GM20000 (cell line): ENCODE measurements at regions not wholly inside any gene's neighbourhood (a gene's known extent, or its start where the extent isn't known, plus 50 kb on each side); places are given as distances from the start of the nearest gene placed in this dataset.

Experiments
- DNase-seq: peaks from one replicate; pipeline ENCODE4 v3.0.0; 2012; ENCODE audit warnings: low spot score
- CTCF ChIP-seq: IDR thresholded peaks from 2 replicates; pipeline ENCODE4 v1.5.1; 2012; ENCODE audit warnings: mild to moderate bottlenecking, control low read depth; ENCODE audit errors: extremely low read depth, missing control alignments

- TF ChIP-seq CTCF: peak; percentile 1
- DNase-seq: no peak
These were observed 51.0 kb downstream of the IARS1 start for GRCh38 chr9:92242260-92243136.

- TF ChIP-seq CTCF: no peak
- DNase-seq: no peak
These were observed 56.6 kb downstream of the IARS1 start for GRCh38 chr9:92236915-92237314.

DNA sequence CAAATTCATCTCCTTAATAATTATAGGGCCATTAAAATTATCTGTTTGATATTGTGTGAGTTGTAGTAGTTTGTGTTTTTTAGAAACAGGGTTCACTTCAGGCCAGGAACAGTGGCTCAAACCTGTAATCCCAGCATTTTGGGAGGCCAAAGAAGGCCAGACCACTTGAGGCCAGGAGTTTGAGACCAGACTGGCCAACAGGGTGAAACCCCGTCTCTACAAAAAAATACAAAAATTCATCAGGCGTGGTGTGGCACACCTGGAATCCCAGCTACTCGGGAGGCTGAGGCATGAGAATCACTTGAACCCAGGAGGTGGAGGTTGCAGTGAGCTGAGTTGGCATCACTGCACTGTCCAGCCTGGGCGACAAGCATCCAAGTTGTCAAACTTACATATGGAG lies 57.0 kb downstream of the IARS1 start:
- DNase-seq: no peak
- no peak for TF ChIP-seq CTCF

DNA sequence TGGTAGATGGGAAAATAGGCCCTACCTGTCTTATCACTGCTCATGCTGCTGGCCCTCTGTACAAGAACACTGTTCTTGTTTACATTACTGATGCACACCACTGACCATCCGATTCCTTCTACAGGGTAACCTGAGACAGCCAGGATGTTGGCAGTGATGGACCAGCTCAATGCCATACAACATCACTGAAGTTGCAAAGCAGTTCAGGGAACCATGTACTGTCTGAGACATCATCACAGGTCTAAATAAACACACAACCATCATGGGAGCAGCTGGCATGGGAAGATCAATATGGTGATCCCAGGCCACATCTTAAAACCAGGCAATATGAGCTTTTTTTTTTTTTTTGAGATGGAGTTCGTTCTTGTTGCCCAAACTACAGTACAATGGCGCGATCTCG lies 59.0 kb downstream of the IARS1 start:
- no peak for DNase-seq
- TF ChIP-seq CTCF: no peak

- no peak for TF ChIP-seq CTCF
These were observed 61.3 kb downstream of the IARS1 start for GRCh38 chr9:92232190-92232589.

DNA sequence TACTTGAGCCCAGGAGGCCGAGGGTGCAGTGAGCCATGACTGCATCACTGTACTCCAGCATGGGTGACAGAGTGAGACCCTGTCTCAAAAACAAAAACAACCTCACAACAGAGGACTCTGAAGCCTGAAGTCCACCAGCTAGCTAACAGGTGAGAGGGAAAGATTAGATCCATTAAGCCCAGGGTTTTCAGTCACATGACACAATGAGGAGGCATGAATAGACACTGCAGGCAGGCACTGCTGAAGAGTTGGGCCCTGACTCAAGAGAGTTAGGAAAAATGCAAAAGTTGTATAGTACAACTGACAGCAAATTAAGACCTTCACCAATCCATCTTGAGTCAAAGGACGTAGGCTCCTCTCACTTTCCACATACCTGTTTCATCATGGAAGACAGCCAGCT lies 64.9 kb downstream of the IARS1 start:
- no peak for DNase-seq
- TF ChIP-seq CTCF: no peak

More at GRCh38 chr9:92232190-92232589, 61.3 kb downstream of the IARS1 start:
- no peak for DNase-seq

DNA sequence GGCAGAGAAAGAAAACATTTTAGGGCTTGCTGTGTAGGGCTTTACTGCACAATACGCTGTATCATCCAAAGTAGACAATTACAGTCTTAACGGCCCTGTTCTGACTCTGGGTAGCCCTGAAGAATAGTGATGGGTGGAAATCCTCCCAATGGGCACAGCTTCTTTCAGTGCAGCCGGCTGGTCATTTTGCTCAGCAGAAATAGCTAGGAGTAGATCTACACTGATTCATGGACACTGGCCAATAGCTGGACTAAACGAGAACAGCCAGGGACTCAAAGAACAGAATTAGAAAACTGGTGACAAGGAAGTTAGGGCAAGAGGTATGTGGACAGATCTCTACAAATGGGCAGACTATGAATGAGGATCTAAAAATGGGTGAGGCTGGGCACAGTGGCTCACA lies 69.3 kb downstream of the IARS1 start:
- no peak for DNase-seq
- TF ChIP-seq CTCF: no peak
